T-helper 1 cell treated with Interleukin-12 subunit alpha and Interleukin-12 subunit beta and Interleukin-4 antibody, amounts not matched to agents 30 ng/mL and 1 ng/mL, for 36 hours (primary cell): ENCODE measurements at regions not wholly inside any gene's neighbourhood (a gene's known extent, or its start where the extent isn't known, plus 50 kb on each side); places are given as distances from the start of the nearest gene placed in this dataset.

Source experiments
- intact Hi-C: fragments of 100-400 bp; cut with micrococcal nuclease; formaldehyde crosslinking; loops from one replicate; pipeline ENCODE4 v1.15.1; 2024

DNA sequence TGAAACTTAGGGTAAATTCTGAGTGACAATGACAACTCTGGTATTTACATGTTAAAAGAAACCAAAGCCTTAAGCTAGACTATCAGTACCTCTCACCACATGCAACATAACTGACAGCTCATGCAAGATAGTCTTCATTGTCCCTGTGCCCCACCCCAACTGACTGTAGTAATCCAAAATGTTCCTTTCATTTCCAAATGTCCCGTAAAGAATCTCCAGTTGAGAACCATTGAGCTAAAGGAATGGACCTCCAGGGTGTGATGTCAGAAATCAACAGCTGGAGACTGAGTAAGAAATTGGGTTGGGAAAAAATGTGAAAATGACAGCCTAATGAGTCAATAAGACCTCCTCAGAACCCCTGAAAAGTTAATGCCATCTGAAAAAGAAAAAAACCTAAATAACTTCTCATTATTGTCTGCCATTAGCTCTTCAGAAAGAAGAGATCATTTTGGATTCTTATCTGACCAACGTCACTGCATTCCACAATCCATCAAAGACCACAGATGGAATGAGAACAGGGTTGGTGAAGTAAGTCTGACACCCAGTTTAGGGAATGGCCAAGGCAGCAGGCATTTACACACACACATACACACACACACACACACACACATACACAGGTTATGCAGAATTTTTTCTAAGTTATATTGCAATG, 51.7 kb upstream of the ACVR2A start:
- intact Hi-C loops: no loop called here

DNA sequence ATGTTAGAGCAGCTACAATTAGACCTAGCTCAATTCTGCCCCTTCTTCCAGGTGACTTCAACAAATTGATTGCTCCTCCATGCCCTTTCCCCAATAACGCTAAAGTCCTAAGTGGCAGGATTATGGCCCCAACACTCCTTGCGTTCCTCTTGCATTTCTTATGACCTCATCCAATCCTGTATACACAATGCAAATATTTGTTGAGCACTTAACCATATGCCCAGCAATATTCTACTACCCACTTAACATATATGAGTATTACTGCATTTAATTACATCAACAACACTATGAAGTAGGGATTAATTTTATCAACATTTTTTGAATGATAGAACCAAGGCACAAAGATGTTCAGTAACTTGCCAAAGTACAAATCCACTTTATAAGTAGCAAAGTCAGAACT, 54.2 kb upstream of the ACVR2A start:
- intact Hi-C loops: no loop called here

DNA sequence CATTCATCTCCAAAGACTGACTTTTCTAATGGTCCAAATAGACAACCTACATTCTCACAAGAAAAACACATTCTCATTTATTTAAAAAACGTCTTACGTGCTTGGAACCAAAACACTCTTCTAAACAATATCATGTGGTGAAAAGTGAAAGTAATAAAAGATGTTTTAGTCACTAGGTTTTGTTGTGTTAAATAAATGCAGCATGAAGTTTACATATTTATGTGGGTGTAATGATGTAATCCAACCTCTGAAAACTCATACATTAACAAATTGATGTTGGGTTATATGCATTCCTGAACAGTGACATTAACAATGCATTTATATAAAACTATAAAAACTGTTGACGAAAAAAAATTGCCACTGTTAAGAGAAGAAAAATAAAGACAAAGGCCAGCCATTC, 55.1 kb upstream of the ACVR2A start:
- intact Hi-C loops: no loop called here

DNA sequence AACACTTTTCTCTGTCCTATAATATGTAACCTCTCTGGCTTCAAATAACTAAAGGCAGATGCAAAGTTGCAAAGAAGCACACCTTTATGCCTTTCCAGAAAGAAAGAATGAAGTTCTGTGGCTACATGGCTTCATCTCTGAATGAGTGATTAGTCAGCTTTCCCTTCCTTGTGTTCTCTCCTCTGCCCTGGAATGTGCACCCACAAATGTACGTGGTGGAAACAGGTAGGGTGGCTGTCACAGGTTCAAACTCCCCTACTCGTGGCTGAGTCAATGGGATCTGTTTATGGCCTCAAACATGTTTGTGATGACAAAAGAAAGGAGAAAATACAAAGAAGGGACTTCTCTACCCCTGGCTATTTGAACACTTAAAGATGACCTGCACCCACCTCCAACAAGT, 55.5 kb upstream of the ACVR2A start:
- intact Hi-C loops: no loop called here

DNA sequence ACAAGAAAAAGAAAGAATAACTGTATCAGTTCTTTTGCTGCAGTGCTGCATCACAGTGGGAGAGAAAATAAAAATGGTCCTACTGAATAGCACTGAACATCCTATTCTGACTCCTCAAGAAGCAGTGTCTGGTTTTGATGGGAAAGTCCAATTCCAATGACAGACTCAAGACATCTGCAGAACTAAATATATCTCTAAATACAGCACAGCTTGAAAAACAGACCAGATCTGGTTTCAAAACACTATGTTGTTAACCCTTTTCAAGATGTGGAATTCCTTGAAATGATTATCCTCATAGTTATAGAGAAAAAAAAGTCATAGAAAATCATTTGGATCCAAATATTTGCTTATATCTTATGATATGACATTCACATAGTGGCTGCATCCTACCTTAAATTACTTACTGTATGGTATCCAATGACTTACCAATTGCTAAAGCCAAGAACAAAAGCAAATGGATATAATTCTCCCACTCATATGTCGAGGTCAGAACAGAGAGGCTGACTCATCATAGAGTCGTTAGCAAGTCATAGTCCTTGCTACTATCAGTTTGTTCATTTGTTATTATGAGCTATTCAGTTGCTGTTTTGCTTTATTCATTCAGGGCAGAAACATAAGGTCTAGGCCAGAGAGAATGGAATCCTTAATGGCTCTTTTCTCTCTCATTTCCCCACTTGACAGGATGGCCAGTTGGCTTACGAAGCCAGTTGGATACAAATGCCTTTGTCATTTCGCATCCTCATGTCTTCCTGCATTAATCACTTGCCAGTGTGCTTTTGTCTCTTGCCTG, 62.5 kb upstream of the ACVR2A start:
- intact Hi-C loops: no loop called here

DNA sequence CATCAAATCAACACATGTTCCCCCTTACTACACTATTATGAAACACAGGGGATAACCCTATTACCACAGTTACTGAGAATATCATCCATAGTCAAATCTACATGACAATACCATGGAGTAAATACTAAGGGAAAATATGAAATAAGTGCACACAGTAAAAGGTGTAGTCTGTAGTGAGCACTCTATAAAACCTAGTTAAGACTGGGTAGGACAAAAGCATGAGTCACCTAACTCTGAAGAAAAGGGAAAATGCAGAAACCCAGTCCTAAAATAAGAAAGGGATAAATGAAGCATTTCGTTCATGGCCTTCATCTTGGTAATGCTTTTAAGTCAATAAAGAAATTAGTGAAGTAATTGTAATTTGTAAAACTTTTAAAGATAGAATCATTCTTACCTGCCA, 65.4 kb upstream of the ACVR2A start:
- intact Hi-C loops: no loop called here

DNA sequence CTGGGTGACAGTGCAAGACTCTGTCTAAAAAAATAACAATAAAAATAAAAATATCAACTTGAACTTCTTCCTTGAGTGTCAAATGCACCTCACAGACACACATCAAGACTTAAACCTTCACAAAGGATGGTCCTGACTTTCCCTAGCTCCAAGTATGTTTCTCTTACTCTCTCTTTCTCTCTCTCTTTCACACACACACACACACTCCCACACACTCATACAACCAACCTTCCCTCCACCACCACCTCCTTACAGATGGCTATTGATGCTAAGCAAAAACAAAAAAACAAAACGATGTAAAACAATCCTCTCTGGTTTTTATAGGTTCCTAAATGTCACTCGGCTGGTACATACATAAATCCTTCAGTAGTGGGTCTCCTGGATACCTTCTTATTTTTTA, 67.4 kb upstream of the ACVR2A start:
- intact Hi-C loops: no loop called here

DNA sequence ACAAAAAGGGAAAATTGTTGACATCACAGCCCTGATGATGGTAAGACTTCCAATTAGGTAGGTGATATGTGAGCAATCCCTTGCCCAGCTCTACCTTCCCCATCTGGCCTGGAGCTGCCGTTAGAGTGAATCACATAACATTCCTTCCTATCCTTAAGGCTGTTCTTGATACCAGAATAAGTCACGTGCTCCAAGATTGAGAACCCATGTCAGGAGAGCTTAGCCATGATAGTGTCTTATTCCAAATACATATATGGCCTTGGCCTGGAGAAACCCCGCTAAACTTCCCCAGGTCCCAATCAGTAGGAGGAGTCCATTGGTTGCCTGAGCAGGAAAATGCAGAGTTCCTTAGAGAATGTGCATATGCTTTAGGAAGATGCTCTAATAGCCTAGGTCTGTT, 70.0 kb upstream of the ACVR2A start:
- intact Hi-C loops: no loop called here

DNA sequence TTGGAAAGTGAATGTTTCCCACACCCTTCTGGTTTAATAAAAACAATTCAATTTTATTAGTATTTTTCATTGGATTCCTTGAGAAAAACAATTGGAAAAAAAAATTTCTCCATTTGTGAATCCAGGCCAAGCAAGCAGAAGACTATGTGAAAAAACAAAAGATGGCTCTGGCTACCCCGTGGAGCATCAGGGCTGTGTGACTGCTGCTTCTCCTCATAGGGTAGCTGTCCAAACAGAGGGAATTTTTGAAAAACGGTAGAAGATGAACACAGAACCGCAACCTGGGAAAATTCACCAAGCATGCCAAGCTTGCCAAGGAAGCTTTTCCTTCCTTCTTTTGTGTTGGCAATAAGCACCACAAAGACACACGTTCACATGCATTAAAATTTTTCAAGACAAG, 71.3 kb upstream of the ACVR2A start:
- intact Hi-C loops: no loop called here

DNA sequence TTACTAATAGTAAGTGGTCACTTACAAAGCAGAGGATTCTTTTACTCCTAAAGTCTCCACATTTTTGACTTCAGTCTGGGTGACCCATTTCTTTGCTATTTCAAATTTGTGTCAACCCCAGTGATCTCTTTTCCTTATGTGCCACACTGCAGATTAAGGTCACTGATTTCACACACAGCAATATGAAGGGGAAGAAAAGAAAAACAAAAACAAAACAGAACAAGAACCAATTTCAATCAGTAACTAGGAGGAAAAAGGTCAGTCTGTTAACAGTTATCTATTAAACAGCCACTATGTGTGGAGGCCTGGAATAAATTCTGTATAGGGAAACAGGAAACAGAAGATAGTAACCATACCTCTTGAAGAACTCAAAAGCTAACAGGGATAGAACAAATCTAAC, 72.0 kb upstream of the ACVR2A start:
- intact Hi-C loops: no loop called here

DNA sequence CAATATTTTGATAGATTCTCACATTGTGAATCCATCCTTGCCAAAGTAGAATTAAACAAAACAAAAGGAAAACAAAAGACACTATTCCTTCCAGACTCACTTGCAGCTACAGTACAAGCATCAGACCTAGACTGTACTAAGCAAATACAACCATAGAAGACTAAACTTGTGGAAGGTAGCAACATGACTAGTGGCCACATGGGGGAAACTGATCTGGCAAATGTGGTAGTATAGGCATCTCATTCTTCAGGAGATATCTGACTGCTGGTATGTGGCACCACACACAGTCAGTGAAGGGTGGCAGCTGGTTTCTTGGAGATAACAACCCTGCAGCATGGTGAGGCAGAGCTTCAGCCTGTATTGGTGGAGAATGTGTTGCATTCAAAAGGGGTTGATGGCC, 81.0 kb upstream of the ACVR2A start:
- intact Hi-C loops: no loop called here

DNA sequence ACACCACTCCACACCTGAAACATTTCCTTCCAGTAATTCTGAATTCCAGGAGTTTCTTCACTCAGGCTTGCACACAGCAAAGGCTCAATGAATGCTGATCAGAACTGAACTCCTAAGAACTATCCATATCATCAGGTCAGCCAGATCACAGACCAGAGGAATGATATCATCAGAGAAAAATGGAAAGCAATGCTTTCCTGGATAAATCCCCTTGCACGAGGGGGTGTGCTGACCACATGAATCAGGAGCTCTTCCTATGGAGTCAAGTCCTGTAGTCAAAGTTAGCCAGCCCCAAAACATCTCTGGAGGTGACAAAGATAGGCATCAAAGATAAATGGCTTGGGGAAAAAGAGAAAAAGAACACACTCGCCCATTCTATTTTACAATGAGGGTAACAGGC, 83.8 kb upstream of the ACVR2A start:
- intact Hi-C loops: no loop called here

DNA sequence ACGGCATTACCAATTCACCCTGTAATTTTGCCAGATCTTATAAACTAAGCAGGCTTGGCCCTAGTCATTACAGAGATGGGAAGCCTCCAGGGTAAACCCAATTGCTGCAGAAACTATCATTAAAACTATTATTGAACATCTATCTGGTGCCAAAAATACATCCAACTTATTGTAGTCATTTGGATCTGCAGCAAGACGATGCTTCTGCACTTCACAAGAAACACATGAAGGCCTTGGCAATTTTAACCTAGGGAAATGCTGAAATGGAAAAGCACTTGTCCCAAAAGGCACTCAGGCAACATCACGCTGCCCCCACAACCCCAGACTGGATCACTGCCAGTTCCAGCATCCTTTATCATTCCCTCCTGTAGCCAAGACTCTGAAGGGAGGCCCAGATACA, 85.3 kb upstream of the ACVR2A start:
- intact Hi-C loops: no loop called here

DNA sequence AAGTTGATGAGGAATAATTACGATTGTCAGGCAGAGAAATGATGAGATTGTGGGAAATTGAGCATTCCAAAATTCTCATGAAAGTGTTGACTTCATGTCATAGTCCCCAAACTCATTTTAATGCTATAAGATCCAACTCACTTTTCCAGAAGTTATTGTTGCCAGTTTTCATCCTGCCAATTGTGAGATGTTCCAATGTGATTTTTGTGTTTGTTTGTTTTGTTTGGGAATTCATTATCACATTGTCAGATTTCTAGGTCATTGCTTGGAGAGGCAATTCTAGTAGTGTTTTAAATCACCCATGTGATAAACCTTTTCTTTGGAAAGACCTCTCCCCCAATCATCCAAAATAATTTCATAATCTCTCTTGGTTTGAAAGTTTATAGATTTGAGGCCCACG, 86.0 kb upstream of the ACVR2A start:
- intact Hi-C loops: no loop called here

DNA sequence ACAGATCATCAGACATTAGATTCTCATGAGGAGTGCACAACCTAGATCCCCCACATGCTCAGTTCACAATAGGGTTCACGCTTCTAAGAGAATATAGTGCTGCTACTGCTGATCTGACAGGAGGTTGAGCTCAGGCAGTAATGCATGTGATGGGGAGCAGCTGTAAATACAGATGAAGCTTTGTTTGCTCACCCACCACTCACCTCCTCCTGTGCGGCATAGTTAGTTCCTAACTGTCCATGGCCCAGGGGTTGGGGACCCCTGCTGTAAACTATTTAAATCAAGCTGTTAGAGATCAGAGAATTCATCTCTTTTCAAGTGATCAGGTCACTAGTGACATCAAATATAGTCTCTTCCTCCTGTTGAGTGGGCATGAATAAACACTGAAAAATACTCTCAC, 88.8 kb upstream of the ACVR2A start:
- intact Hi-C loops: no loop called here

DNA sequence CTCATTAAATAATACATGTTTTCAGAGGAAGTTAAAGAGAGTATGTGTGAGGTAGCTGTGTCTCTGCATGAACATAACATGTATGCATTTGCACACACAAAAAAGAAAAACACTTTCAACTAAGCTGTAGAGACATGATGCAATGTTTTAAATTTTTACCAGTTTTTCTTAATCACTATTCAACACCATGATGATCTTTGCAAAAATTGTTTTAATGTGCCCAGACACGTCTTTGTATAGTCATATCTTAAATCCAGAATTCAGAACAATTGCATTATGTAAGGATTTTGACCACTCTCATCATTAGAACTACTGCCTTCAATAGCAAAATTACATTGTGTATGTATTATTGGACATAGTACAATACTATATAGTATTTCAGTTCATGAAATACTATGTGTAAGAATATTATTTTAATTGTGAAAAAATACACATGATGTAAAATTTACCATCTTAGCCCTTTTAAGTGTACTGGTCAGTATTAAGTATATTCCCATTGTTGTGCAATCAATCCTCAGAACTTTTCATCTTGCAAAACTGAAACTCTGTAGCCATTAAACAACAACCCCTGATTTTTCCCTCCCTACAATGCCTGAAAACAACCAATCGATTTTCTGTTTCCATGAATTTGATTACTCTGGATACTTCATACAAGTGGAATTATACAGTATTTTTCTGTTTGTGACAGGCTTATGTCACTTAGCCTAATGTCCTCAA, 104.5 kb upstream of the ACVR2A start:
- intact Hi-C loops: no loop called here

DNA sequence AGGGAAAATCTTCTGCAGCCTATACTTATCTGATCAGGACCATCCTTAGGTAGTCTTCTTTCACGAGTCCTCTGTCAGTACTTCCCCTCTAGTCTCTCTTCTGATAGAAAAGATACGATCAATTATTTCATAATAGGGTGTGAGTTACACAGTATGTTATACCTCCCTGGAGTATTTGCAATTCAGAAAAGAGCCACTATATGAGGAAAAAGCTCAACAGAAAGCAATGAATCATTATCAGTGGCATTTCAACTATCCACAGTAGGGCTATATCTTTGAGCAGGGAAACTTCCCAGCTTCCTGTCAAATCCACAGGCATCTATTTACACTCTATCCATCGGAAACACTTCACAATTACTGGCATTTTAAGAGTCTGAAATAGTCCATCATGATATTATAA, 105.3 kb upstream of the ACVR2A start:
- intact Hi-C loops: no loop called here

DNA sequence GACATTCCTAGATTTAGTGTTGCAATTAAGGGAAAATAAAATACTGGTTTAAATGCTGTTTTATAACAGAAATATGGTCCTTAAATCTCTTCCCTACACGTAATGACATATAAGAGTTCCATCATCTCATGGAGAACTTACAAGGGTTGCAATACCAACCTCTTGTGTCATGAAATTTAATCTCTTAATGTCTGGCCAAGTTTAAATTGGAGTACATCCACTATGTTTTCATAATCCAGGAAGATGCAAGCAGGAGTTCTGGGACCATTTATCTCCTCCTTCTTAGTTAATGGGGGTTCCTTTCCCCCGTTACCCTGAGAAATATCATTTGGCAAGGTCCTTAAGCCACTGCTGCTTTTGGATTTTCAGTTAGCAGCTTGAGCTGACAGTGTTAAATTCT, 126.0 kb upstream of the ACVR2A start:
- intact Hi-C loops: no loop called here

DNA sequence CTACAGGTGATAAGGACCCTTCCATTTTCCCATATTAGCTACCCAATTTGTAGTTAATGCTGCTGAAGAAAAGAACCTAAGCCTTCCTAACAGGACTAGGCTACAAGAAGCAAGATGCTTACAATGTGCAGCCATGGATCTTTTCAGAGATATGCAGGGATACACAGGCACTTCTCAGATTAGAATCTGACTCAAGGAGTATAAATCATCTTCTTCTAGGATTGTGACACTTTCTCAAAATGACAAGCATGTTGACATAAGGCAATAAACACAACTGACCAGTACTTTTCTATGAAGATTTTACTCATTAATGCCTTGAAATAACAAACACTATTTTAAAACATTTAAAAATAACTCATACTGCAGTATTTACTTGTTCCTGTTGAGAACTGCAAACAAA, 127.9 kb upstream of the ACVR2A start:
- intact Hi-C loops: no loop called here

DNA sequence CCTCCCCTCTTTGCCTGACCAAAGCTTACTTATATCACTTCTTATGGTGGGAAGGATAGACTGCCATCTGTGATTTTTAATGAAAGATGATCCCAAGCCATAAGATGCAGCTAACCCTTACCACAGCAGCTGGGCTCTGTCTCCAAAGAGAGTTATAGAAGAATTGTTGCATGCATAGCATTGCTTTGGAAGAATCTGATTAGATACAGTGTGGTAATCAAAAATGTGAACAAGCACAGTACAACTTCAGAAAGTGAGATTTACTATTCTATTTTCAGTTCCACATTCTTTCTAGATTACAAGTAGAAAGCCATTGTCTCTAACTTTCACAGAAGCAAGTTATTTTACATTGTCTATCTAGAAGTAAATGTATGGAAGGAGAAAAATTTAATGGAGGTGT, 129.0 kb upstream of the ACVR2A start:
- intact Hi-C loops: no loop called here

DNA sequence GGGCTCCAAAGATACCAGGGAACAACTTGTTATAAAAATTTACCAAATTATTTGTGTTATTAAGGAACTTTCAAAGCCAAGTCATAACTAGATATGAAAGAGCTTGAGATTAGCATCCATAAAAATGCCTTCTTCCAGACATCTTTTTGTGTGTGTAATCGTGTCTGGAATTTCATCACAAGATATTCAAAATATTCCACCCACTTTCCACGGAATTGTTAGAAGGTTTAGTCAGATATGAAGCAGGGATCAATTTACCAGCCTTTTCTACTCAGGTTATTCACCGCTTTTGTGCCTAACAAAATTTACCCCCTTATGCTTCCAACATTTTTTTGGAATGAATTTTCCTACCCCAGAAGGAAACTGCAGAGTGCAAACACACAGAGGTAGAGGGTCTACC, 130.2 kb upstream of the ACVR2A start:
- intact Hi-C loops: no loop called here

DNA sequence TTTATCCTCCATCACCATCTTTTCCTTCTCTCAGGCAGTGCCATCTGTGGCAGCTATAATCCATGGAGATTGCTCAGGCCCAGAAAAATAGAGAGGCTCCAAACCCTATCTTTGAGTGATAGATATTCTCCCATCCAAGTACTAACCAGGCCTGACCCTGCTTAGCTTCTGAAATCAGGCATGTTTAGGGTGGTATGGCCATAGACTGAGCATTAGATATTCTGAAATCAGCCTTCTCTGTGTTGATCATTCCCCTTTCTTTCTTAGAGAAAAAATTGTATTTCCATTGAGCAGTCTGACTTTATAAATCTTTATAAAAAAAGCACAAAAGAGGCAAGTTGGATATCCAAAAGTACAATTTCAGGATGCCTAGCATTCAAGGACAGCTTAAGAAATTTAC, 131.5 kb upstream of the ACVR2A start:
- intact Hi-C loops: no loop called here

DNA sequence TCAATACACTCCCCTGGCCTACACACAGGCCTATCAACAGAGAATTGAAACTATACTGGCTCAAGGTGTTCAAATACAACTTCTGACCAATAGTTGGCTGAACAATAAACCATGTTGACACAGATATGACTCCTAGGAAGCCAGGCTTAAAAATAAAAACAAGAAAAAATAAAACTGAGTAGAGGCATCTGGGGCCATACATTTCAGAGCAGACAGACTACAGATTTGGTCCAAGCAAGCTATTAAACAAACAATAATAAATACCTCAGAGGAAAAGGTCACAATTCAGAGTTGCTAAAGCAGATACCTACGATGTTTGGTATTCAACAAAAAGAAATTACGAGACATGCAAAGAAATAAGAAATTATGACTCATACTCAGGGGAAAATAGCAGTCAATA, 132.8 kb upstream of the ACVR2A start:
- intact Hi-C loops: no loop called here
